Fibroblast of the conjunctiva (primary cell): ENCODE measurements at regions not wholly inside any gene's neighbourhood (a gene's known extent, or its start where the extent isn't known, plus 50 kb on each side); places are given as distances from the start of the nearest gene placed in this dataset.

Experiments used
- DNase-seq: peaks from one replicate; pipeline ENCODE4 v3.0.0-alpha.2; 2010; ENCODE audit warnings: low read depth

DNA sequence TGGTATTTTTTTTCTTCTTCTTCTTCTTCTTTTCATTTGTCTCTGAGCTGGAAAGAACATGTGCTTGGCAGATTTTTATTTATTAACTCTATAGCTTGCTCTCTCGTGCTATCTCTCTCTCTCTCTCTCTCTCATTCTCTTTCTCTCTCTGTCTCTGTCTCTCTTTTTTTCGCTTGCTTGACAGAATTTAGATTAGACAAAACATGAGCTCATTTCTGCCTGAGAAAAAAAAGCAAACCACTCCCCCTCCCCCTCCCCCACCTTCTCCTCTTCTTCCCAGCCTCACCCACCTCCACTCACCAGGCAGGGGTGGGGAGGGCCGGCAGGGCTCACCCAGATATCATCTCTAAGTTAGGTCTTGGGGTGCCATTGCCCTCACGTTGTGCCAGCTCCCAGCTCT, 81.5 kb downstream of the PJA1 start:
- DNase-seq, result no peak

DNA sequence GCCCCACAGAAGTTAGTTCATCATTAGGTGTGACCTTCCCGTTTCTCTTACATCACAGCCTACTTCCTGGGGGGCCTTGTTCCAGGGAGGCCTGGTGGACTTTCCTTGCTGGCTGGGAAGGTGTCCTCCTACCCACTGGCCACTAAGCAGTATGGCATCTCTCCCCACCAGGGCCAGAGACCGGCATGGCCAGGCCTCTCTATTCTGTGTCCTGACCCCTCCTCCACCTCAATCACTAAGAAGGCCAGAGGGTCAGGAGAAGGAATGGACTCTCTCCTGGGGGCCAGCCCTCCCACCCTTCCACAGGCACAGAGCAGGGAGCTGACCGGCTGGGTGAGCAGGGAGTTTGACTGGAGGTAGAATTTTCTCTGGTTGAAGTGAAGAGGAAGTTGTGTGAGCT, 81.9 kb downstream of the PJA1 start:
- DNase-seq, result no peak

DNA sequence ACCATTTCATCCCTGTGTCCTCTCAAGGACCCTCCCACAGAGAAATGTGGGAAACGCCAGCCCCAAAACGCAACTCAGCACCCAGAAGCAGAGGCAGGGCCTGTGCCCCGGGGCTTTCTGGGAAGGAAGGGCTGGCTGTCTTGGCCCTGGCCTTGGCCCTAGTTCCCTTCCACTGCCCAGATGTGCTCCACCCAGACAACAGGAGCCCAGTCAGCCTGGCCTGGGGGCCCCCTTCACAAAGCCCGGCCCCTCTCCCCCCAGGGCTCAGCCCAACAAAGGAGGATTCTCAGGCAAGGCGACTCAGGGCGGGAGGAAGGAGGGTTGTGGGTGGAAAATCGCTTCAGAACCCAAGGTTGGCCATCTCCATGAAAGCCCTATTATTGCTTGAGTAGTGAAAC, 82.5 kb downstream of the PJA1 start:
- no peak for DNase-seq

DNA sequence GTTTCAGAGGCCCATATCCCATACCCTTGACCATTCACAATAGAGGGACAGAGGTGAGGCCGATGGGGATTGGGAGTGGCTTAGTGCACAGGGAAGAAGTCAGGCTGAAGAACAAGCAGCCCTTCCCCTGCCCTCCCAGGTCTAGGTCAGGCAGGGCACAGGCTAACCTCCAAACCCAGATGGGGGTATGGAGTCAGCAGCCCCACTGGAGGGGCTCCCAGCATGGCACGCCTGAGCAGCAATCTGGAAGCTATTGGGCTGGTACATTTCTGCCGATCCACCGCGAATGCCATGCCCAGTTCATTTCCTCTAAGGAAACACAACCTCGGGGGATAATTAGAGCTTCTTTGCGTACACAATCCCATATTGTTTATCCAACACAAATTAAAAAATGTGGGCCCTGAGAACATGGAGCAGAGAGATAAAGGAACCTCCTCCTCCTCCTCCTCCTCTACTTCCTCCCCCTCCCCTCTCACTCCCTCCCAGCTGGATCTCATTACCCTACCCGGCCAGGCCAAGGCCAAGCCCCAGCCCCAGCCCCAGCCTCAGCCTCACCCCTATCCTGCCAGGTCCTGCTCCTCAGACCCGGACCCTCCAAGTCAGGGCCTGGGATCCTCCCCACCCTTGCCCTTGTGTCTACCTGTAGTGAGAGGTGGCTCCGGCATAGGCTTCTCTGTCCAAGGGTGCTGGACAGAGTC, 83.0 kb downstream of the PJA1 start:
- no peak for DNase-seq

DNA sequence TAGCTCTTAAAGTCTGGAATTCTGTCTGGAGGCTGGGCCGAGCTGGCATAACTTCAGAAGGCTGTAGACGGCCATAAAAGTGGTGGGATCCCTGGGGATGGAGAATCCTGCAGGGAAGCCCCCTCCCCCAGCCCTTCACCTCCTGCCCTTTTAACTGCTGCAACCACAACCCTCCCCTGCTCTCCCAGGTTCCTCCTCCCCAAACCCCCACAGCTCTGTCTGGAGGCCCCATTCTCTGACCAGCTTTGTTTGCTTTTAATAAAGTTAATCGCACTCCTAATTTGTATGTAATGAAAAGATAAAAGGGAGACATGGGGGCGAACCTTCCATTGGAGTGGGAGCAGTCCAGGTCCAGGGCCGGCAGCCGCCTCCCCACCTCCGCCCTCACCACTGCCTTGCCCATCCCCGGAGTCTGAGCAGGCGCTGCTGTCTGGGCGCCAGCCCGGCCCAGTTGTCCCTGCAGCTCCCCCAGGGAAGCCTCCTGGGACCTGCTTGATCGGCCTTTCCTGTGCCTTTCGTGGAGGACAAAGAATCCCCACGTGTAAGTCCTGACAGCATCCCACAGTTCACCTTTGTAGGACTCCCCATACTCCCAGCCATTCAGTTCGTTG, 84.3 kb downstream of the PJA1 start:
- no peak for DNase-seq

DNA sequence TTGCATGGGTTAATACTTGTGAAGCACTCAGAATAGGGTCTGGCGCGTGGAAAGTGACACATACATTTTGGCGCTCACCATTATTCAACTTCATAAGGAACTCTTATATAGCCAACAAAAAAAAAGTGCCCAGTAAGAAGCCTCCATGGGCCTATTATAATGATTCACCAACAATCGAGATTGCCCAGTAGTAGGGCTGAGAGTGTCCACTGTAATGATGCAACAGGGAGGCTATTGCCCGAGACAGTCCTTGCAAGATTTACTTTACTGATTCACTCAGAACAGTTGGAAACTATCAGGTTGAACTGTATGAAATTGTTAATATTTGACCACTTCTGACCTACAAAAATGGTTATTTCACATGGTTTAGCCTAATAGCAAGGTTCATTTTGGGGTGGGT, 86.0 kb downstream of the PJA1 start:
- DNase-seq, result no peak

DNA sequence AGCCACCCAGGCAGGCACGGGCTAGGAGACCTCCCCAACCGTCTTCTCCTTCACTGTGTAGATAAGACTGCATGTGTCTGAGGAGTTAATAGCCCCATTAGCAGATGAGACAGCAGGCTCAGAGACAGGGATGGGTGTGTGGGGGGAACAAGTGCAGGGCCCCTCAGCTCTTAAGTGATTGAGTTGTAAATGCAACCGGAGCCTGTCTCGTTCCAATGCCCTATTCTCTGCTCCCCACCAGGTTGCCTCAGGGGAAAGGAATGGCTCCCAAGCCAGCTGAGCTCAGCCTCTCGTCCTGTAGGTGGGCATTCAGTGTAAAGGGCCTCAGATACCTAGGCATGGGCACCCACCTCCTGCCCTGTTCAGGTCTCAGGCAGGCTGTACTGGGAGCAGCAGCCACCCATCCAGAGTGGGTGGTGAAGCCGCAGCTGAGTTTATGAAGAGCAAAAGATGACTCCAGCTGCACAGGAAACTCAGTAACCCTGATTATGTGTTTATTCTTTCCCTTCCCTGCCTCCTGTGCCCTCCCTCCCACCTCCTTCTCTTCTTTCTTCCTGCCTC, 87.3 kb downstream of the PJA1 start:
- DNase-seq, result no peak

DNA sequence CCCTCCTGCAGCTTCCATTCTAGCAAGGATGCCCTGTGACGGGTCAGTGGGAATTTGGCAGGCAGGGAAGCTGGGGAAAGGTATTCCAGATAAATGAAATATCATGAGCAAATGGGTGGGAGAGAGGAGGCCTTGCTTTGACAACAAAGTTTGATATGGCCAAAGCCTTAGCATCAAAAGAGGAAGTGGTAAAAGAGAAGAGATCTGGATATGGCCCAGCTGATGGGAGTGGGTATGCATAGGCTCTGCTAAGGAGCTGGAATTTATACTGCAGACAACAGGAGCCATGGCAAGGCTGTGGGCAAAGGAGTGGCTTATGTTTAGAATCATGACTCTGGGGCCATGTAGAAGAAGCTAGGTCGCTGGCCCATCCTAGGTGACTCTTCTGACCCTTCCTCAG, 89.2 kb downstream of the PJA1 start:
- no peak for DNase-seq

DNA sequence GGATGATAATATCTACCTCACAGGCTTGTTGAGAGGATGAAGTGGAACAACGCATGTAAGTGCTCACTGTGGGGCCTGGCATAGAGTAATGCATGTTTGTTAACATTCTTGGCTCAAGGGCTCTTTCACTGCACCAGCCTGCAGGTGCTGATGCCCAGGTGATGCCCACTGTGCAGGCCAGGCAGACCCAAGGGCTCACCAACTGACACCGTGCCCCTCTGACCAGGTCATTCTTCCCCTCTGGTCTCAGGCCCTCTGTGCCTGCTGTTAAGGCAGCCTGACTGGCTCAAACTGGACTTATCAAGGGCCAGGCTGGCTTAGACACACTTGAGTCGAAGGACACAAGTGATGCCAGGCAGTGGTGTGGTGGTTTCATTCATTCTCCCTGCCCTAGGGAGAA, 90.5 kb downstream of the PJA1 start:
- no peak for DNase-seq

DNA sequence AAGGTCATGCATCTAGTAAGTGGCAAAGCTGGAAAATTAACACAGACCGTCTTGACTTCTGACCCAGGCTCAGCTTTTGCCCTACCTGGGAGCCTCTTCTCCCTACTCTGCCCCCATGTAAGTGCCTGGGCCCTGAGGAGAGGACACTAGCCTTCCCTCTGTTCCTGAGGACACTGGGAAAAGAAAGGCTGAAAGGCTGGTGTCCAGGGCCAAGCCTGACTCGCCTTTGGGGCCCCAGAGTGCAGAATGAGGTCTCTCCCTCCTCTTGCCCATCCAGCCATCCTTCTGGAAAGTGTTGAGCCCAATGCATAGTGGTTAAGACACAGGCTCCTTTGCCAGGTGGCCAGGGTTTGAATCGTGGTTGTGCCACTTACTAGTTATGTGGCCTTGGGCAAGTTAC, 91.5 kb downstream of the PJA1 start:
- DNase-seq, result no peak

DNA sequence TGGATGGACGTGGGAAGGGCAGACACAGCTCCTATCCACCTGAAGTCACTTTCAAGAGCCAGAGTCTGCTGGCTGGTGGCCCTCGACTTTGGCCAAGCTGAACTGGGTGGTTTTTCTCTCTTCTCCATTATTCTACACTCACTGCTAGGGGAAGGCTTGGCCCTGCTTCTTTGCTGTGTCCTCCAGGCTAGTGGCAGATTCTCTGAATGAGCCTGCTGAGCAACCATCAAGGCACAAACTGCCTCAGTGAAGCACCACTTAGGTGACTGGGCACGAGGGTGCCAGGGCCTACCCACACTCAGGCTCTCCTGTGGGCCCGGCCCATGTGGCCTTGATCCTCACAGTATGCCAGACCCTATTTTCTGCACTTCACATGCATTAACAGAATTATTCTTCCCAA, 92.0 kb downstream of the PJA1 start:
- no peak for DNase-seq

DNA sequence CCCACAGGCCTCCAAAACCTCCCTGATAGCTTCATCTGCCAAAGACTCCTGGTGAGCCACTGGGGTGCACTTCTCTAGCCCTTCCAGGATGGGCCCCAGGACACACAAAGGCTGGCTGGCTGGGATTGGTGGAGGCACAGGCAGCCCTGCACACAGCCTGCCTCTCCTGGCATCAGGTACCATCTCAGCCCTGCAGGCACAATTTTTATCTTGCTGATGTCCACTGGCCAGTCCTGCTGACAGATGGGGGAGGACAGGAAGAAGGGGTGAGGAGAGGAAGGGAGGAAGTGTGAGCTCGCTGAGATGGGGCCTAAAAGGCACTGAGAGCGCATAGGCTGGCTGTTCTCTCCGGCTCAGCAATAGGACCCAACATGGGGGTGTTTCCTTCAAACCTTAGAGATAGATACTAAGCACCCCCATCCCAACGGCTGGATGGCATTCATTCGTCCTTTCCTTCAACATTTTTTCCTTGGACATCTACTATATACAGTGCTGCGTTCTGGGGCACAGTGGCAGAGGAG, 92.7 kb downstream of the PJA1 start:
- no peak for DNase-seq

DNA sequence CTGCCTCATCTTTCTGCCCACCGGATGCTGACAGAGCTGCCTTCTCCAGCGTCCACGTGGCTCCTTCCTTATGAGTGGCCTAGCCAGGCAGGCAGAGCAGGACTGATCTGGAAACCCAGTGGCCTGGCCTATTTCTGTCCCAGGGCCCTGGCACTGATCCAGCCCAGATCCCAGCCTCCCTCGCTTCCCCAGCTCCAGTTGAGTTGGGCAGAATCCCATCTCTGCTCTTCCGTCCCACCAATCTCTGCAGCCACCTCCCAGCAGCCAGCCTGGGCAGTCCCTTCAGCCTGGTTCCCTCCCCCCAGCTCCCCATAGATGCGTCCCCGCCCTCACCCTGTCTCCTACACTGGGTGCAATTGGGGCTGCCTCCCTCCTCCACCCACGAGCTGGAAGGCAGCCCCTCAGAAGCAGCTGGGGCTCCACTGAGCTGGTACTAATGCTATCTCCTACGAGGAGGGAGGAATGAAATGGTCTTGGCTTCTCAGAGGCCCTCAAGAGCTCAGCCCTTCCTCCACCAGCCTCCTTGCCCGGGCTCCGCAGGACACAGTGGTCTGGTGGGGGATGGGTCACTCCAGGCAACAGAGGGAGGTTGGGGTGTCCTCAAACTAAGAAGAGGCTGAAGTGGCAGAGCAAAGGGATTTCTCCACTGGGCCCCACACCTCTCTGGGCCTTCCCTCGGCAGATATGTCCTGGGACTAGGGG, 94.2 kb downstream of the PJA1 start:
- no peak for DNase-seq

DNA sequence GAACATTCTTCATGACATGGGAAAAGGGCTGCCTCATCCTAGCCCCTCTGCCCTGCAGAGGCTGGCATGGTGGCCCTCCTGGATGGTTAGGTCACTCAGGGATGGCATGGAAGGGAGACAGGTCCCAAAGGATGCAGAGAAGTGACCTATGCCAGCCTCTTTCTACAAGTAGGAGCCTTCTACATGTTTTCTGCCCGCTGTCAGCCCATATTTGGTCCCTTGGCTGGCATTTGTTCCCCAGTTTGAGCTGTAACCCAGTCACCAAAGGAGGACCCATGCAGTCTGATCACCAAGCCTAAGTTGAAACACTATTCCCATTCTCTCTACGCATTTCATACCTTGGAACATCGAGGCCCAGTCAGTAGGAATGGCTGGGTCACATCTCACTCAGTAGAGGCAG, 95.4 kb downstream of the PJA1 start:
- DNase-seq, result no peak

DNA sequence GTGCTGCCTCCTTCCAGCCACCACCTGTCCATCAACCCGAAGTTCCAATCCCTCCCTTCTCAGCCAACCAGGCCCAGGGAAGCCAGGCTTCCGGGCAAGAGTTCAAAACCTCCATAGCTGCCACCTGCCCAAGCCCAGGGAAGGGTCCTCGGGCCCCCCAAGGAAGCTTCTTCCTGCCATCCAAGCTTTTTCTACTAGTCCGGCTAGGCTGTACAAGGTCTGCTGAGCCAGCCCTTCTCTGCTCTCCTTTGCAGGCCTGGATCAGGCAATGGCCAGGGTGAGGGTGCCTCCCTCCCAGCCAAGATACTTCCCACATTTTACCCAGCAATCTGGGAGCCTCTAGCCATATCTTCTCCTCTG, 96.2 kb downstream of the PJA1 start:
- no peak for DNase-seq

DNA sequence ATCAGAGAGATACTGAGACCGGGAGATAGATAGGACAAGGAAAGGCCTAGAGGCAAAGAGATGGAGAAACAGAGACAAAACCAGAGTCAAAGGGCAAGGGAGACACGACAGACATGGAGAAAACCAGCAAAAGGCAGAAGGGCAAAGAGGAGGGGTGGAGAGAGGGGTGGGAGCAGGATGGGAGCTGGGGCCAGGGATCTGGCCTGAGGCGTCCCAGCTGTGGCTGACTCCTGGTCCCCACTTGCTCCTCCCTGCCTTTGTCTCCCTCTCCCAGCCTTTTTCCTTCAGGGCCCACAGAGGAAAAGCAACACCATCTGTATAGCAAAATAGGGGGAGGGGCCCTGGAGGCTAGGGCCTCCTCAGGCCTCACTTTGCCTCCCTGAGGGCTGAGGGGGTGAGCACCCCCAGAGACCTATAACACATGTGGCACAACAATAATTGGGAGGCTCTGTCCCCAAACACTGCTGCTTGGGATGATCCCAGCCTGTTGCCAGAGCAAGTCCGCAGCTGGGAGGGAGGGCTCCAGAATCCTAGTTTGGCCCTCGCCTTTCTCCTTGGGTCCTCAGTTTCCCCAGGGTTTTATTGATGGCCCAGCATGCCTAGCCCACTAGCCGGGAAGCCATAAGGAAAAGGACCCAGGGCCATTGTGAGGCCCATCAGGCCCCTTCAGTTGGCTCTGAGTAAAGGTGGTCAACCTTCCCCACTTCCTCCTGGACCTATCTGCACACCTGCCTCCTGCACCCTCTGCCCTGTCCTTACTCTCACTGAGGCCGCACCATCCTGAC, 96.8 kb downstream of the PJA1 start:
- no peak for DNase-seq

DNA sequence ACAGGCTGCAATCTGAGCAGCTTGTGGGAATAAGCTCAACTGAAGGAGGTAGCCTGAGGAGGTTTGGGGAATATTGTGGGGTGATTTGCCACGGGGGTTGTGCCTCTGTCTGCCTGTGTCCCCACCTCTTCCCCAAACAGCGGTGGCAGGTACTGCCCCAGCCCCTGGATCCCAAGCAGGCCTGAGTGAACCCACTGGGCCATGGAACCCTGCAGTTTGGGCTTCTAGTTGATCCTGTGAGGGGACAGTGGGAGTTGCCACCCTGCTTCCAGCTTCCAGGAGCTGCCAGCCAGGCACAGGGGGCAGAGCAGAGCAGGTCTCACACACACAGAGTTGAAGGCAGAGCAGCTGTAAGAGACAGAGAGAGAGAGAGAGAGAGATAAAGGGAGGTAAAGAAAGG, 97.4 kb downstream of the PJA1 start:
- DNase-seq, result no peak

DNA sequence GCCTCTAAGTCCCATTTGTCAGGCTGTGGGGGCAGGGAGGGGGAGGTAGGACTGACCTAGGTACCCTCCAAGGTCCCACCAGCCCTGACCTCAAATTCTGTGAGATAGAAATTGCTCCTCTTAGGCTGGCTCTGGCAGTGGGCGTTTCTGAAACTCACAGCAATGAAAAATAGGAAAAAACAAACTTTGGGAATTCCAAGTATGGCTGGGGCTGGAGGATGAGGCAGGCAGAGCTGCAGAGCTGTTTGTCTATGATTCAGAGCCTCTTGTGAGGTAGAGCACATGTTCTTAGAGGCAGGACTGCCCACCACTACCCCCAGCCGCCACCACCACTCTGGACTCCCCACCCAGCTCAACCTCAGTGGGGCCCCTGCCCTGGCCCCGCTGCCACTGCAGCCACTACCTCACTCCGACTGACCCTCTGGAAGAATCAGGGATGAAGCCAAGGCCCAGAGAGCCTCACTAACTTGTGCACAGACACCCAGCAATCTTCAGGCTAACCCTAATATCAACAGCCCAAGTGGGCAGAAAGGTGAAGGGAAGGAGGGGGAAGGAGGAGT, 98.2 kb downstream of the PJA1 start:
- no peak for DNase-seq

DNA sequence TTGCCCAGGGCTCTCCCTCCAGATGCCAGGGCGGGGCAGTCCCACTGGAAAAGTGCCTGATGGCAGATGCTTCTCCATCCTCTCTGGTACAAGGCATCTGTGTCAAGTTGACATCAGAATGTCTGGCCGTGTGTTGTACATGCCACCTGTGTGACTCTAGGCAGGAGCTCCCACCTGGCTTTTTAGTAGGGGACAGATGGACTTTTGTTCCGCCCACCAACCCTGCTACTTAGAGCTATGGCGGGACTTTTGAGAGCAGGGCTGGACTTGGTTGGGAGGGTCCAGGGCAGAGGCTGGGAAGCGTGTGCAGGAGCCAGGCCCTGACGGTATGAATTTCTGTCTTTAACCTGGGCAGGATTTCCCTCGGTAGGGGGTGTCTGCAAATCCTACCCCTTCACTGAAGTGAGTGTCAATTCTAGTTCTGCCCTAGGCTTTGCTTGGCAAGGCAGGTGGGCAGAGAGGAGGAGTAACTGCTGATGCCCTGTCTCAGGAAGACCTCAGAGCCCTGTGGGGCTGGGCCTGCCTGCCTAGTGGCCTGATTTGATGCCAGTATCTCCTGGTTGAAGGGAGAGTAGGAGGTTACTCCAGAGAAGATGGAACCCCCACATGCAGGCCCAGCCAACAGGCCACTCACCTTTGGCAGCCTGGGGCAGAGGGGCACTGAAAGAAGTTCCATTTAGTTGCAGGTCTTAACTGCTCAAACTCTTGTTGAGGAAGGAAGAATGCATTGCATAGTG, 99.1 kb downstream of the PJA1 start:
- DNase-seq, result no peak

DNA sequence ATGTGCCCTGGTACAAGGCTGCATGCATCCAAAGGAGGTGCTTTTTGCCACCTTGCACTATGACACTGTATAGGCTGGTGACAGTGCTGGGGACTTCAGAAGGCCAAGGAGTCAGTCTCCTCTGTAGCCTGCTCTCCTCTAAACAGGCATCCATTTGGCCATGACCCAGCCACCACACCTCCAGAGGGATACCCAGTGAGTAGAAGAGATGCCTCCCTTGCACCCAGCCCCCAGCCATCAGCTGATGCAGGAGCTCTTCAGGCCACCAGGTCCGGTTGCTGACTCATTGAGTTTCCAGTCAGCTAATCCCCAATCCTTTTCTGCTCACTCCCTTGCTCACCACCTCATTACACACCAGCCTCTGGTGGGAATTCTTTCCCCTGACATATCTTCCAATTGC, 99.8 kb downstream of the PJA1 start:
- DNase-seq, result no peak

DNA sequence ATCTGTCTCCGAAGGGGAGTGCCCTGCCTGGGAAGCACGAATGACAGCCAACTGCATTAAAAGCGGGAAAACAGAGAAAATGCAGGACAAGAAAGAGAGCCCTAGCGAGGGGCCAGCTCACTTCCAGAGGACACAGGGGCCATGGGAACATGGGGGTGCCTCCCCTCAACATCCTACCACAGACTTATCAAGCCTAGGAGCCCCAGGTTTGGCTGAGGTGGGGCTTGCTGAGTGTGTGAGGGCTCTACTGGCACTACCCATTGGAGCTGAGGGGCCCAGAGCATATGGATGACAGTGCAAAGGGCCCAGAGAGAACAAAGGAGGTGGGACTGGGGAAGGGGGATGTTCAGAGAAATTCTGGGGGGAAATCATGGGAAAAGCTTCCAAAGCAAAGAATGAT, 101.8 kb downstream of the PJA1 start:
- DNase-seq, result no peak
